ENCODE measurements at regions not wholly inside any gene's neighbourhood (a gene's known extent, or its start where the extent isn't known, plus 50 kb on each side); places are given as distances from the start of the nearest gene placed in this dataset.
"Not testable (repeated sequence)": the region's sequence is repeated elsewhere in the genome, so short reads cannot be mapped to it uniquely, and the experiment has no call there.

- no peak for DNase-seq (ENCODE audit: low read depth in 4 of 4, low spot score in 3 of 4)
Observed at GRCh38 chr2:136297994-136298393, 180.0 kb upstream of the CXCR4 start.

- DNase-seq (ENCODE audit: low read depth in 4 of 4, low spot score in 3 of 4) = no peak
Observed at GRCh38 chr2:136297312-136297711, 179.4 kb upstream of the CXCR4 start.

- no peak for DNase-seq (ENCODE audit: low read depth in 4 of 4, low spot score in 3 of 4)
Observed at GRCh38 chr2:136295168-136295567, 177.2 kb upstream of the CXCR4 start.

- DNase-seq (ENCODE audit: low read depth in 4 of 4, low spot score in 3 of 4) = no peak
Observed at GRCh38 chr2:136291871-136292270, 173.9 kb upstream of the CXCR4 start.

- no peak for DNase-seq (ENCODE audit: low read depth in 4 of 4, low spot score in 3 of 4)
Observed at GRCh38 chr2:136290326-136290725, 172.4 kb upstream of the CXCR4 start.

GRCh38 chr2:136288249-136288648 is 170.3 kb upstream of the CXCR4 start:
- DNase-seq (ENCODE audit: low read depth in 4 of 4, low spot score in 3 of 4) = no peak

GRCh38 chr2:136286423-136286822 is 168.5 kb upstream of the CXCR4 start:
- DNase-seq (ENCODE audit: low read depth in 4 of 4, low spot score in 3 of 4) = no peak

GRCh38 chr2:136284226-136285119 is 166.5 kb upstream of the CXCR4 start:
- DNase-seq (ENCODE audit: low read depth in 4 of 4, low spot score in 3 of 4) = no peak

GRCh38 chr2:136282251-136282650 is 164.3 kb upstream of the CXCR4 start:
- no peak for DNase-seq (ENCODE audit: low read depth in 4 of 4, low spot score in 3 of 4)

- DNase-seq (ENCODE audit: low read depth in 4 of 4, low spot score in 3 of 4) = no peak
Observed at GRCh38 chr2:136281281-136282114, 163.5 kb upstream of the CXCR4 start.

GRCh38 chr2:136266346-136266745 is 148.4 kb upstream of the CXCR4 start:
- not testable (repeated sequence) for DNase-seq (ENCODE audit: low read depth in 4 of 4, low spot score in 3 of 4)

GRCh38 chr2:136259551-136259950 is 141.6 kb upstream of the CXCR4 start:
- no peak for DNase-seq (ENCODE audit: low read depth in 4 of 4, low spot score in 3 of 4)

GRCh38 chr2:136257893-136258292 is 139.9 kb upstream of the CXCR4 start:
- no peak for DNase-seq (ENCODE audit: low read depth in 4 of 4, low spot score in 3 of 4)

GRCh38 chr2:136255648-136256461 is 137.9 kb upstream of the CXCR4 start:
- no peak for DNase-seq (ENCODE audit: low read depth in 4 of 4, low spot score in 3 of 4)

GRCh38 chr2:136255127-136255526 is 137.2 kb upstream of the CXCR4 start:
- DNase-seq (ENCODE audit: low read depth in 4 of 4, low spot score in 3 of 4) = no peak

GRCh38 chr2:136254681-136255080 is 136.7 kb upstream of the CXCR4 start:
- DNase-seq (ENCODE audit: low read depth in 4 of 4, low spot score in 3 of 4) = no peak

GRCh38 chr2:136253288-136254004 is 135.5 kb upstream of the CXCR4 start:
- no peak for DNase-seq (ENCODE audit: low read depth in 4 of 4, low spot score in 3 of 4)

GRCh38 chr2:136251885-136252585 is 134.1 kb upstream of the CXCR4 start:
- no peak for DNase-seq (ENCODE audit: low read depth in 4 of 4, low spot score in 3 of 4)

GRCh38 chr2:136251197-136251884 is 133.4 kb upstream of the CXCR4 start:
- DNase-seq (ENCODE audit: low read depth in 4 of 4, low spot score in 3 of 4) = no peak
